GM18519 (cell line): ENCODE measurements at regions not wholly inside any gene's neighbourhood (a gene's known extent, or its start where the extent isn't known, plus 50 kb on each side); places are given as distances from the start of the nearest gene placed in this dataset.

ENCODE experiments used
- ATAC-seq: cut with Tn5 transposase; IDR thresholded peaks from one replicate; pipeline ENCODE4 v1.9.1; 2021; ENCODE audit warnings: mild to moderate bottlenecking, moderate library complexity; ENCODE audit not compliant: unreplicated experiment, low FRiP score

- ATAC-seq = no peak
Measured at GRCh38 chr9:85215416-85215815, 526.3 kb downstream of the AGTPBP1 start.

- no peak for ATAC-seq
Measured at GRCh38 chr9:85213650-85214607, 527.8 kb downstream of the AGTPBP1 start.

GRCh38 chr9:85212887-85213286, 528.9 kb downstream of the AGTPBP1 start:
- no peak for ATAC-seq

DNA sequence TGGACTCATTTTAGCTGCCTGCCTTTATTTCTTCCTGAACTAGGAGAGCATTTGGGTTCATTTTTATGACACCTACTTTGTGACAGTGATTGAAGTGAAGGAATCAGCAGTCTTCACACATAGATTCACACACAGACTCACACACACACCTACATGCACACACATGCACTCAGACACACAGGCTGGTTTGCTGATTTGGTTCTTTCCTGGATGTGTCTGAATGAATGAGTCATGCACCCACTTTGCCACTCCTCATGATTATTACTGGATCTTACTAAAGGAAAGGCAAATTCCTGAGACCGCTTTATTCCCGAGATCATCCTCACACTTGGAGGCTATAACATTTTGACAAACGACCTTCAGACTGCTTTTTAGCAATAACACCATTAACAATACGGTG, 529.5 kb downstream of the AGTPBP1 start:
- ATAC-seq = no peak

GRCh38 chr9:85208666-85209065, 533.1 kb downstream of the AGTPBP1 start:
- no peak for ATAC-seq

- no peak for ATAC-seq
Measured at GRCh38 chr9:85204176-85204575, 534.6 kb downstream of the NTRK2 start.

GRCh38 chr9:85202596-85202995, 533.1 kb downstream of the NTRK2 start:
- no peak for ATAC-seq

GRCh38 chr9:85200726-85201404, 531.3 kb downstream of the NTRK2 start:
- ATAC-seq = no peak

- ATAC-seq = no peak
Measured at GRCh38 chr9:85199866-85200495, 530.5 kb downstream of the NTRK2 start.

DNA sequence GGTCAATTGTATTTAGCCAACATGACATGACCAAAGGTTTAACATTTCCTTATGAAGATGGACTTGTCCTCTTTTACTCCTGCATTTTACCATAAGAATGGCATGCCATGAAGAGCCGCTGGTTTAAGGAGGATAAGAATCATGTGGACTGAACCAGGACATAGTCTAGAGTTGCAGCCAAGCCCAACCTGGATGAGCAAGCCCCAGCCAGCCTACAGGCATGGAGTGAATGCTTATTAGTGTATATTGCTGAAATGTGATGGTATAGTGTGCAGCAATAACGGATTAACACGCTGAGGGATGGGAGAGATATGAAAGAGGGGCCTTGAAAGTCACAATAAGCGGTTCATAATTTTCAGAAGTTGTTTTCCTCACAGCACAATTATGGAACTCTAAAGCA, 523.2 kb downstream of the NTRK2 start:
- no peak for ATAC-seq

- ATAC-seq = no peak
Measured at GRCh38 chr9:85186218-85186585, 516.7 kb downstream of the NTRK2 start.

DNA sequence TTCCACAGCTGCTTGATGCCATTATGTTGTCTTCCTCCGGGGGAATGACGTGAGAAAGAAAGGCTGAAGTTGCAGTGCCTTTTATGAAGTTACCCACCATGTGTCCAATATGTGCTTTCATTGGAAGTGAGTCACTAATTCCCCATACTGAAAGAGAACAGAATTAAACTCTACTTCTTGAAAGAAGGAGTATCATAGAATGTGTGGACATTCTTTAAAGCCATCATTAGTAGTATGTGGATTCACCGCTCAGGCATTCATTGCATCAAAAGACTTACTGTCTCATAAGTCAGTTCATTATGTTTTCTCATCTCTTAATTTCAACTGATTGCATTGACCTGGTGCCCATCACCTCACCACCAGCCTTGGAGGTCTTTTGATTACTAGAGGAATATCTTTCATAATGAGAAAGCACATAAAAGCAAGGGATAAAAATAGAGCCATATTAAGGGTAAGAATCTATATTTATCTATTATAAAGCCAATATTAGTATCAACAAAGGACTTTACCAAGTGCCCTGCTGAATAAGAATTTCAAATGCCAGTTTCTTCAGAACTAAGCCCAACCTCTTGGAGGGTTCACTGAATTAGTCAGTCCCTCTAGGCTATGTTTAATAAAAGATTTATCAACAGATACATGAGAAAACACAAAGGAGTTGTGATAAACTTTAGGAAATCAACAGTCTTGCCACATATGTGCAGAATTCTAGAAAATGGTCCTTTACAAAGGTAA, 516.1 kb downstream of the NTRK2 start:
- no peak for ATAC-seq

DNA sequence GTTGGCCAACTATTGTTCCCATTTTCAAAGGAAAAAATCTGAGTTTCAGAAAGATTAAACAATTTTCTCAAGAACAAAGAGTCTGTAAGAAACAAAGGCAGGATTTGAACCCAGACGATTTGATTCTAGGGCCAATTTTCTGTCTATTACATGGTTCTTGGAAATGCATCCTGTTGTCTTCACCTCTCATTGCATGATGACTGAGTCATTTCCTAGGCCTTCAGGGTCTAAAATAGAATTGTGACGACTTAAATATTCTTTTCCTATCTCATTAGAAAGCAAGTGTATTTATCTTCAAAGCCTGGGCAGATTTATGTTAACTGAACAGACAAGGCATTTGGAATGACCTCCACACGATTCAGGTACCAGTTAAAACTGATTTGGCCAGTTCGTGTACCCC, 512.9 kb downstream of the NTRK2 start:
- ATAC-seq = no peak

- ATAC-seq = no peak
Measured at GRCh38 chr9:85178474-85178873, 508.9 kb downstream of the NTRK2 start.

DNA sequence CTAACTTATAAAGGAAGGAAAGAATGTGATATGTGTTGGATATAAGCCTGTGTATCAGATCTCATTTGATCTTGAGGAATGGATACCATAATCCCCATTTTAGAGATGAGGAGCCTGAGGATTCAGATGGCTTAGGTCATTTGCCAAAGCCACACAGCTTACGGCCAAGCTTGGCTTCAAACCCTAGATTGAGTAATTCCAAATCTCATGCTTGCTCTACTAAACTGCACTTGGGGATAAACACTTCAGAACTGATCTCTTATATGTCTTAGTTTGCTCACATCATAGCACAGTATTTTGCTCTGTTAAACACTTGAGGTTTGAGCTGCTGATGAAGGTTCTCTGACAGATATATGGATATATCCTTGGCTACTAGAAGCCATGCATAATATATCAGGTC, 504.4 kb downstream of the NTRK2 start:
- no peak for ATAC-seq

GRCh38 chr9:85172001-85172978, 502.8 kb downstream of the NTRK2 start:
- no peak for ATAC-seq

GRCh38 chr9:85171163-85171562, 501.6 kb downstream of the NTRK2 start:
- no peak for ATAC-seq

DNA sequence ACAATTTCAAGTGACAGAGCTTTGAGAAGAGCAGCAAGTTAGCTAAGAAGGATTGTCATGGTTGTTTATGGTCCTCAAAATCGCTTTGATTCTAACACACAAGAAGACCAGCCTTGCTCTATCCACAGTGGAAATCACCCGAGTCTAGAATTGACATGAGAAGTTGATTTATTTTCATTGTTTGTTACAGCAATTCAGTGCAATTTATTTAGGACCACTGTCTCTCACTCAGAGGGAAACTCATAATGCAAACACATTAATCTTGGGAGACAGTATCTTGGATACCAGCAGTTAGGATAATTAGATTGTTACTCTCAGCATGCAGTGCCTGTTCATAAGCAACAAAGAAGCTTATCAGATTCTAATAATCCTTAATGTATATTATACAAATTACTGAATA, 498.9 kb downstream of the NTRK2 start:
- no peak for ATAC-seq

DNA sequence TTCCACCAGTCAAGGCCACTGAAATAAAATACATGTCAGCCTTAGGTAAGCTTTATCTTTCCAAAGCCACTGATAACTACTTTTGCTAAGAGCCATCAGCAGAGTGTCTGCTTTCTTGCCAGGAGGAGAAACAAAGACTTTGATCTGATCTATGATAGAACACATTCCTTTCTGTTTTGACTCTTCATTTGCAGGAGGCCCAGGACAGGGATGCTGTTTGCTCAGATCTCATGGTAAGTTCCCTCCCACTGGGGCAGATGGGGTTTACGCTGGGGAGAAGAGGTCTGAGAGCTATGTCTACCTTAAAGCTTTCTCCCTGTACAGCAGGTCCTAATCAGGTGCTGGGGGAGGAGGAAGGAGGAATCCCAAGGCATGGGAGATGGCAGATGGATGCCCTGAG, 497.6 kb downstream of the NTRK2 start:
- ATAC-seq = no peak

- no peak for ATAC-seq
Measured at GRCh38 chr9:85163825-85164224, 494.3 kb downstream of the NTRK2 start.
